Astrocyte (in vitro differentiated cells and primary cell): ENCODE measurements at regions not wholly inside any gene's neighbourhood (a gene's known extent, or its start where the extent isn't known, plus 50 kb on each side); places are given as distances from the start of the nearest gene placed in this dataset.

Experiments
- DNase-seq: peaks from one replicate; pipeline ENCODE4 v3.0.0-alpha.2; 2010; ENCODE audit warnings: low read depth
- FAIRE-seq: peaks from 2 replicates; lab custom pipeline; 2011; peaks lifted over from hg19 to GRCh38; lab: Jason Lieb, UNC
- H2AFZ ChIP-seq: 2 replicates; pipeline ENCODE4 v1.6.0; 2012; ENCODE audit warnings: low read depth, low read length, inconsistent platforms
- H3K27ac ChIP-seq: 2 replicates; pipeline ENCODE4 v1.5.1; 2011; ENCODE audit warnings: low read depth, low read length, inconsistent platforms
- H3K27me3 ChIP-seq: 2 replicates; pipeline ENCODE4 v1.6.0; 2011; ENCODE audit warnings: low read length, inconsistent platforms; ENCODE audit not compliant: insufficient read depth
- H3K36me3 ChIP-seq: 2 replicates; pipeline ENCODE4 v1.5.1; 2011; ENCODE audit warnings: low read length, inconsistent platforms; ENCODE audit not compliant: insufficient read depth
- H3K4me1 ChIP-seq: 2 replicates; pipeline ENCODE4 v1.5.1; 2011; ENCODE audit warnings: low read length, inconsistent platforms; ENCODE audit not compliant: insufficient read depth
- H3K4me2 ChIP-seq: 2 replicates; pipeline ENCODE4 v1.6.0; 2012; ENCODE audit warnings: low read length, inconsistent platforms
- H3K4me3 ChIP-seq: 2 replicates; pipeline ENCODE4 v1.5.1; 2011; ENCODE audit warnings: low read depth, mild to moderate bottlenecking, low read length, inconsistent platforms; ENCODE audit not compliant: insufficient read depth
- H3K79me2 ChIP-seq: 2 replicates; pipeline ENCODE4 v1.6.0; 2012; ENCODE audit warnings: mild to moderate bottlenecking, low read length, inconsistent platforms; ENCODE audit not compliant: insufficient read depth
- H3K9ac ChIP-seq: 2 replicates; pipeline ENCODE4 v1.6.0; 2012; ENCODE audit warnings: mild to moderate bottlenecking, low read length, inconsistent platforms
- H3K9me3 ChIP-seq: 2 replicates; pipeline ENCODE4 v1.5.1; 2012; ENCODE audit warnings: low read depth, mild to moderate bottlenecking, low read length, inconsistent platforms; ENCODE audit not compliant: insufficient read depth
- H4K20me1 ChIP-seq: 2 replicates; pipeline ENCODE4 v1.6.0; 2012; ENCODE audit warnings: low read length, inconsistent platforms; ENCODE audit not compliant: insufficient read depth
- H3K27ac Mint-ChIP-seq: one replicate; pipeline ENCODE4 v1.8.0; 2021; ENCODE audit warnings: mild to moderate bottlenecking, mixed read lengths; ENCODE audit not compliant: unreplicated experiment
- H3K27me3 Mint-ChIP-seq: one replicate; pipeline ENCODE4 v1.8.0; 2021; ENCODE audit warnings: low read depth, mixed read lengths; ENCODE audit not compliant: unreplicated experiment
- H3K36me3 Mint-ChIP-seq: one replicate; pipeline ENCODE4 v1.8.0; 2021; ENCODE audit warnings: low read depth, mixed read lengths; ENCODE audit not compliant: unreplicated experiment
- H3K4me1 Mint-ChIP-seq: one replicate; pipeline ENCODE4 v1.8.0; 2021; ENCODE audit warnings: low read depth, mixed read lengths; ENCODE audit not compliant: unreplicated experiment
- H3K4me3 Mint-ChIP-seq: one replicate; pipeline ENCODE4 v1.8.0; 2021; ENCODE audit warnings: mild to moderate bottlenecking, moderate library complexity, mixed read lengths; ENCODE audit not compliant: unreplicated experiment
- H3K9me3 Mint-ChIP-seq: one replicate; pipeline ENCODE4 v1.8.0; 2021; ENCODE audit warnings: mild to moderate bottlenecking, mixed read lengths; ENCODE audit not compliant: unreplicated experiment
- CTCF ChIP-seq: IDR thresholded peaks from 2 replicates; pipeline ENCODE4 v1.5.1; 2011; ENCODE audit warnings: low read depth, mild to moderate bottlenecking, inconsistent platforms, low read length, moderate library complexity; ENCODE audit not compliant: insufficient read depth
- EZH2 ChIP-seq: IDR thresholded peaks from 2 replicates; pipeline ENCODE4 v1.6.1; 2012; ENCODE audit warnings: mild to moderate bottlenecking, low read length, inconsistent platforms; ENCODE audit not compliant: insufficient read depth

- H3K36me3 Mint-ChIP-seq: no peaks in the 10 kb centered on the region
- no peaks in the 10 kb centered on the region for H3K4me1 Mint-ChIP-seq
- Histone ChIP-seq H3K4me1 (no peaks in the 10 kb centered on the region), H3K4me3 (no peak overlapping the region), H3K79me2 (no peaks in the 10 kb centered on the region), H3K27ac (no peak overlapping the region), H4K20me1 (no peaks in the 10 kb centered on the region), H3K27me3 (no peaks in the 10 kb centered on the region), H3K36me3 (no peaks in the 10 kb centered on the region), H2AFZ (no peak overlapping the region), H3K9ac (no peak overlapping the region), H3K4me2 (no peak overlapping the region), H3K9me3 (no peaks in the 10 kb centered on the region)
- no peaks in the 10 kb centered on the region for H3K27me3 Mint-ChIP-seq
- TF ChIP-seq EZH2 (no peak), CTCF (no peak)
- H3K4me3 Mint-ChIP-seq: no peak overlapping the region
- no peak for FAIRE-seq
- peaks cover 2% of the 10 kb centered on the region for H3K9me3 Mint-ChIP-seq
- H3K27ac Mint-ChIP-seq: no peak overlapping the region
- no peak for DNase-seq
Measured at GRCh38 chr9:102113191-102113590, 374.7 kb upstream of the GRIN3A start.

- Histone ChIP-seq H3K9me3 (no peaks in the 10 kb centered on the region), H3K27me3 (no peaks in the 10 kb centered on the region), H3K4me1 (no peaks in the 10 kb centered on the region), H3K36me3 (no peaks in the 10 kb centered on the region), H3K4me3 (no peak overlapping the region), H3K79me2 (no peaks in the 10 kb centered on the region), H4K20me1 (no peaks in the 10 kb centered on the region), H3K9ac (no peak overlapping the region), H2AFZ (no peak overlapping the region), H3K4me2 (no peak overlapping the region), H3K27ac (no peak overlapping the region)
- Mint-ChIP-seq H3K4me1 (no peaks in the 10 kb centered on the region), H3K36me3 (no peaks in the 10 kb centered on the region), H3K9me3 (no peaks in the 10 kb centered on the region), H3K27me3 (no peaks in the 10 kb centered on the region), H3K4me3 (no peak overlapping the region), H3K27ac (no peak overlapping the region)
- FAIRE-seq (no peak), DNase-seq (no peak)
- no peak for TF ChIP-seq CTCF
- TF ChIP-seq EZH2: no peak
Measured at GRCh38 chr9:102106439-102106838, 368.0 kb upstream of the GRIN3A start.

GRCh38 chr9:102101723-102102122 is 363.3 kb upstream of the GRIN3A start:
- FAIRE-seq: no peak
- no peak overlapping the region for H3K4me2 ChIP-seq

More at GRCh38 chr9:102101723-102102122, 363.3 kb upstream of the GRIN3A start:
- no peaks in the 10 kb centered on the region for H3K27me3 ChIP-seq
- H3K9ac ChIP-seq: no peak overlapping the region
- H3K36me3 ChIP-seq: no peaks in the 10 kb centered on the region
- H3K27ac Mint-ChIP-seq: no peak overlapping the region
- H4K20me1 ChIP-seq: no peaks in the 10 kb centered on the region
- DNase-seq: no peak
- no peak overlapping the region for H2AFZ ChIP-seq
- H3K9me3 ChIP-seq: no peaks in the 10 kb centered on the region
- H3K9me3 Mint-ChIP-seq: no peaks in the 10 kb centered on the region
- no peaks in the 10 kb centered on the region for H3K27me3 Mint-ChIP-seq
- H3K4me1 Mint-ChIP-seq: no peaks in the 10 kb centered on the region
- H3K36me3 Mint-ChIP-seq: no peaks in the 10 kb centered on the region
- no peak overlapping the region for H3K4me3 Mint-ChIP-seq
- H3K4me1 ChIP-seq: no peaks in the 10 kb centered on the region
- no peak overlapping the region for H3K27ac ChIP-seq
- TF ChIP-seq CTCF (no peak), EZH2 (no peak)
- no peak overlapping the region for H3K4me3 ChIP-seq
- H3K79me2 ChIP-seq: no peaks in the 10 kb centered on the region
